Vagina (tissue), 2 donors: ENCODE measurements at regions not wholly inside any gene's neighbourhood (a gene's known extent, or its start where the extent isn't known, plus 50 kb on each side); places are given as distances from the start of the nearest gene placed in this dataset.

Experiments
- DNase-seq, 2 donors: peaks; one replicate each; pipeline ENCODE4 v3.0.0-alpha.2; 2017; ENCODE audit errors: extremely low spot score in 2 of 2
- H3K27ac ChIP-seq: fragments of 200-600 bp; sonication (generic); one replicate; pipeline ENCODE4 v1.5.1; 2019
- H3K27me3 ChIP-seq: fragments of 200-600 bp; sonication (generic); one replicate; pipeline ENCODE4 v1.5.1; 2019
- H3K36me3 ChIP-seq, 2 donors: fragments of 200-600 bp; sonication (generic); one replicate each; pipeline ENCODE4 v1.5.1; 2017 to 2019
- H3K4me1 ChIP-seq: fragments of 200-600 bp; sonication (generic); one replicate; pipeline ENCODE4 v1.5.1; 2019
- H3K4me3 ChIP-seq, 2 donors: fragments of 200-600 bp; sonication (generic); 1 replicate in 1 of 2; 2 replicates in 1 of 2; pipeline ENCODE4 v1.5.1; 2016 to 2019
- H3K9me3 ChIP-seq: fragments of 200-600 bp; sonication (generic); one replicate; pipeline ENCODE4 v1.5.1; 2019
- CTCF ChIP-seq, 3 experiments: fragments of 450-650 bp in 2 of 3; fragments of 200-600 bp in 1 of 3; sonication (generic) in 1 of 3; IDR thresholded peaks; one replicate each; pipeline ENCODE4 v1.5.1; 2017 to 2019; ENCODE audit warnings: antibody characterized with exemption in 3 of 3, mild to moderate bottlenecking in 2 of 3, moderate library complexity in 2 of 3
- POLR2A ChIP-seq, 2 donors: fragments of 450-650 bp; IDR thresholded peaks; one replicate each; pipeline ENCODE4 v1.6.1; 2017; ENCODE audit warnings: antibody characterized with exemption in 2 of 2, mild to moderate bottlenecking in 2 of 2, moderate library complexity in 2 of 2
- POLR2AphosphoS5 ChIP-seq, 2 donors: sonication (generic); formaldehyde crosslinking; IDR thresholded peaks; one replicate each; pipeline ENCODE4 v1.9.0; 2017; ENCODE audit warnings: antibody characterized with exemption in 2 of 2, mild to moderate bottlenecking in 2 of 2, low read depth in 1 of 2; ENCODE audit not compliant: insufficient read depth in 1 of 2
- intact Hi-C: fragments of 100-400 bp; cut with DNase I; formaldehyde crosslinking; loops from one replicate; pipeline ENCODE4 v1.15.1; 2023

- no peak overlapping the region for H3K27ac ChIP-seq
- H3K27me3 ChIP-seq: no peaks in the 10 kb centered on the region
- DNase-seq: no peak
- no peaks in the 10 kb centered on the region for H3K36me3 ChIP-seq
- no peak overlapping the region for H3K4me3 ChIP-seq
- peaks cover 13% of the 10 kb centered on the region for H3K4me1 ChIP-seq
- H3K9me3 ChIP-seq: no peaks in the 10 kb centered on the region
- intact Hi-C loops: no loop called here
- TF ChIP-seq POLR2A (IDR thresholded peaks at IDR 0.05) (no peak), CTCF (IDR thresholded peaks at IDR 0.05) (no peak), POLR2AphosphoS5 (IDR thresholded peaks at IDR 0.05; ENCODE audit: insufficient read depth in 1 of 2, low read depth in 1 of 2) (no peak)
These were observed 481.9 kb downstream of the COG6 start for GRCh38 chr13:40137400-40137799.

GRCh38 chr13:40139896-40140520 is 484.5 kb downstream of the COG6 start:
- peak in 1 of 2 donors; percentile 81 for DNase-seq
- Histone ChIP-seq H3K4me3 (no peak overlapping the region), H3K36me3 (no peaks in the 10 kb centered on the region), H3K9me3 (no peaks in the 10 kb centered on the region), H3K27me3 (no peaks in the 10 kb centered on the region), H3K27ac (no peak overlapping the region), H3K4me1 (no peaks in the 10 kb centered on the region)
- no peak for TF ChIP-seq POLR2AphosphoS5 (IDR thresholded peaks at IDR 0.05; ENCODE audit: insufficient read depth in 1 of 2, low read depth in 1 of 2)
- no peak for TF ChIP-seq POLR2A (IDR thresholded peaks at IDR 0.05)
- no peak for TF ChIP-seq CTCF (IDR thresholded peaks at IDR 0.05)
- intact Hi-C loops: loop anchor here (5.0 kb wide), 1 partner anchor 722 kb away; no protein-coding TSS in a partner anchor

- H3K9me3 ChIP-seq: no peaks in the 10 kb centered on the region
- TF ChIP-seq CTCF (IDR thresholded peaks at IDR 0.05) (no peak), POLR2AphosphoS5 (IDR thresholded peaks at IDR 0.05; ENCODE audit: insufficient read depth in 1 of 2, low read depth in 1 of 2) (no peak), POLR2A (IDR thresholded peaks at IDR 0.05) (no peak)
- intact Hi-C loops: loop anchor here (5.0 kb wide), 1 partner anchor 720 kb away; no protein-coding TSS in a partner anchor
- no peak overlapping the region for H3K4me3 ChIP-seq
- DNase-seq: peak in 1 of 2 donors; percentile 29
- no peaks in the 10 kb centered on the region for H3K27me3 ChIP-seq
- H3K36me3 ChIP-seq: no peaks in the 10 kb centered on the region
- H3K27ac ChIP-seq: no peak overlapping the region
- no peaks in the 10 kb centered on the region for H3K4me1 ChIP-seq
These were observed 486.5 kb downstream of the COG6 start for GRCh38 chr13:40141859-40142555.

- TF ChIP-seq POLR2A (IDR thresholded peaks at IDR 0.05) (no peak), POLR2AphosphoS5 (IDR thresholded peaks at IDR 0.05; ENCODE audit: insufficient read depth in 1 of 2, low read depth in 1 of 2) (no peak), CTCF (IDR thresholded peaks at IDR 0.05) (no peak)
- no peaks in the 10 kb centered on the region for H3K4me1 ChIP-seq
- no peak overlapping the region for H3K27ac ChIP-seq
- no peak overlapping the region for H3K4me3 ChIP-seq
- no peaks in the 10 kb centered on the region for H3K36me3 ChIP-seq
- intact Hi-C loops: loop anchor here (5.0 kb wide), 1 partner anchor 719 kb away; no protein-coding TSS in a partner anchor
- no peaks in the 10 kb centered on the region for H3K27me3 ChIP-seq
- DNase-seq: peak in 1 of 2 donors; percentile 76
- no peaks in the 10 kb centered on the region for H3K9me3 ChIP-seq
These were observed 487.6 kb downstream of the COG6 start for GRCh38 chr13:40143106-40143505.

GRCh38 chr13:40143559-40143958 is 488.1 kb downstream of the COG6 start:
- Histone ChIP-seq H3K4me3 (no peak overlapping the region), H3K27ac (no peak overlapping the region), H3K9me3 (no peaks in the 10 kb centered on the region), H3K4me1 (no peaks in the 10 kb centered on the region), H3K27me3 (no peaks in the 10 kb centered on the region), H3K36me3 (no peaks in the 10 kb centered on the region)
- intact Hi-C loops: loop anchor here (5.0 kb wide), 1 partner anchor 719 kb away; no protein-coding TSS in a partner anchor
- TF ChIP-seq POLR2AphosphoS5 (IDR thresholded peaks at IDR 0.05; ENCODE audit: insufficient read depth in 1 of 2, low read depth in 1 of 2) (no peak), POLR2A (IDR thresholded peaks at IDR 0.05) (no peak), CTCF (IDR thresholded peaks at IDR 0.05) (no peak)
- DNase-seq: peak in 1 of 2 donors; percentile 16
